GM18519 (cell line): ENCODE measurements at regions not wholly inside any gene's neighbourhood (a gene's known extent, or its start where the extent isn't known, plus 50 kb on each side); places are given as distances from the start of the nearest gene placed in this dataset.
"Not testable (repeated sequence)": the region's sequence is repeated elsewhere in the genome, so short reads cannot be mapped to it uniquely, and the experiment has no call there.

ENCODE experiments used
- ATAC-seq: cut with Tn5 transposase; IDR thresholded peaks from one replicate; pipeline ENCODE4 v1.9.1; 2021; ENCODE audit warnings: mild to moderate bottlenecking, moderate library complexity; ENCODE audit not compliant: unreplicated experiment, low FRiP score

- ATAC-seq: no peak
Observed at GRCh38 chr17:36840796-36841195, 96.5 kb upstream of the LHX1 start.

DNA sequence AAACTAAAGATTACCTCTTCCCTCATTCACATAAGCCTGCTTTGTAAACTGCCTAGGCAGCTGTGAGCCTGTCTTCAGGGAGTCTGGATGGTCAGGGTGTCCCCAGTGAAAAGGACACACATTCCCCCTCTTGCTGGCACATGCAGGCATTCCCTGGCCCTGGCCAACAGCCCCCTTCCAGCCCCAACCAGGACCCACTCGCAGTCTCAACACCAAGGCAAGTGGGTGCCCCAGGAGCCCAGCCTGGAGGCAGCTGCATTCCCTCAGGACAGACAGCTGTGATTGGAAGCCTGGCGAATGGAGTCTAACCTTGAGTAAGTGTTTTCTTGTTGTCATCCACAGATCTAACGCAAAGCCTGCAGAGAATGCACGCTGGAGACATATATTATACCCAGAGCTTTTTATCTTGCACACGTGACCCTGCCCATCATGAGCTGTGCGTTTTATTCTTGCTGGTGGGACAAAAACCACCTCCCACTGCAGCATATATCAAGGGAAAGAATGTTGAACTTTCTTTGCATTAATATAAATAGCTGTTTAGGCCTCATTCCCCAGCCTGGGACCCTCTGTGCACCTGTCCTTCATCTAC is 95.0 kb upstream of the LHX1 start:
- no peak for ATAC-seq

DNA sequence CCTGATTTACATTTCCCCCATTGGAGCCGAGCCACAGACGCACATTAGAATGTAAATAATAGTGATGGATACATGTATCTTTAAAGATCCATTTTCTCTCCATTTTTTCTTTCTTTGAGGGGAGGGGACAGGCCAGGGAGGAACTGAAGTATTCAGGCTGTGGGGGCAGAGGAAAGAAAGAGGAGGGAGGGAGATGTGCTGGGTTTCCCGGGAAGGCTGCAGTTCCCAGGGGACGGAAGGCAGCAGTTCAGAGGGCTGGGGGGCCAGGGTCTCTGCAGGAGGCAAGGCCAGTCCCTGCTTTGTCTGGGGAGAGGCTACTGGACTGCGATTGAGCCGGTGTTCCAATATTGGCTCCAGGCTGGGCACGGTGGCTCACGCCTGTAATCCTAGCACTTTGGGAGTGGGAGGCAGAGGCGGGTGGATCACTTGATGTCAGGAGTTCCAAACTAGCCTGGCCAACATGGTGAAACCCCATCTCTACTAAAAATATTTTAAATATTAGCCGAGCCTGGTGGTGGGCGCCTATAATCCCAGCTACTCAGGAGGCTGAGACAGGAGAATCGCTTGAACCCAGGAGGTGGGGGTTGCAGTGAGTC is 94.2 kb upstream of the LHX1 start:
- ATAC-seq: no peak

- ATAC-seq: no peak
Observed at GRCh38 chr17:36844013-36844412, 93.3 kb upstream of the LHX1 start.

DNA sequence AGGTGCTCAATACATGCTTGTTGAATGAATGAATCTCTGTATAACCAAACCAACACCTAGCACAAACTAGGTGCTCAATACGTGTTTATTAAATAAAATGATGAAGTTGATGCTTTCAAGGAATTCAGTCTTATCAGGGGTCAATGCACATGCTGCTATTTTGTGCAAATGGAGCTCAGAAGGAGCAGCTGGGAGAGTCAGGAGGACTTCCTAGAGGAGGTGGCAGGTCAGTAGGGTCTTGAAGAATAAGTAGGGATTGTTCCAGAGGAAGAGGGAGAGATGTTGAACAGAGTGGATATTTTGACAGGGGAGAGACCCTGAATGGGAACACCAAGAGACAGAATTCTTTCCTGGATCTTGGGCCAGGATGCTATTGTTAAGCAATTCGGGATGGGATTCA is 92.7 kb upstream of the LHX1 start:
- no peak for ATAC-seq

GRCh38 chr17:36845916-36846315 is 91.4 kb upstream of the LHX1 start:
- ATAC-seq: no peak

- no peak for ATAC-seq
Observed at GRCh38 chr17:36846410-36847292, 90.6 kb upstream of the LHX1 start.

- ATAC-seq: no peak
Observed at GRCh38 chr17:36848008-36848902, 89.0 kb upstream of the LHX1 start.

- ATAC-seq: not testable (repeated sequence)
Observed at GRCh38 chr17:36849020-36849419, 88.3 kb upstream of the LHX1 start.

GRCh38 chr17:36849871-36850348 is 87.4 kb upstream of the LHX1 start:
- no peak for ATAC-seq

- ATAC-seq: no peak
Observed at GRCh38 chr17:36850790-36851189, 86.5 kb upstream of the LHX1 start.

GRCh38 chr17:36851250-36851649 is 86.0 kb upstream of the LHX1 start:
- ATAC-seq: no peak

DNA sequence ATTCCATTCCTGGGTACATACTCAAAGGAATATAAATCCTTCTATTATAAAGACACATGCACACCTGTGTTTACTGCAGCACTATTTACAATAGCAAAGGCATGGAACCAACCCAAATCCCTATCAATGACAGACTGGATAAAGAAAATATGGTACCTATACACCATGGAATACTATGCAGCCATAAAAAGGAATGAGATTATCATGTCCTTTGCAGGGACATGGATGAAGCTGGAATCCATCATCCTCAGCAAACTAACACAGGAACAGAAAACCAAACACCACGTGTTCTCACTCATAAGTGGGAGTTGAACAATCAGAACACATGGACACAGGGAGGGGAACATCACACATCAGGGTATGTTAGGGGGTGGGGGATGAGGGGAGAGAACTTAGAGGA is 84.8 kb upstream of the LHX1 start:
- ATAC-seq: not testable (repeated sequence)

- ATAC-seq: no peak
Observed at GRCh38 chr17:36854982-36855381, 82.3 kb upstream of the LHX1 start.

- ATAC-seq: no peak
Observed at GRCh38 chr17:36855459-36855858, 81.8 kb upstream of the LHX1 start.

DNA sequence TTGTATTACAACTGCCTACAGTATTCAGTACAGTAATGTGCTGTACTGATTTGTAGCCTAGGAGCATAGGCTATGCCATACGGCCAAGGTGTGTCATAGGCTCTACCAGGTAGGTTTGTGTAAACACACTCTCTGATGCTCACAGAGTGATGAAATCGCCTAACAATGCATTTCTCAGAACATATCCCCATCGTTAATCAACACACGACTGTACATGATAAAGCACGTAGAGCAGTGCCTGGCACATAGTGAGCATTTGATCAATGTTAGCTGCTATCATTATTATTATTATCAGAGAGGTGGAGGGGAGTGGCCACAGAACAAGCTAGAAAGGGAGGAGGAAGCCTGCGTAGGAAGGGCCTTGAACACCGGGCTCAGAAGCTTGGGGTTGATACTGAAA is 81.1 kb upstream of the LHX1 start:
- no peak for ATAC-seq

- no peak for ATAC-seq
Observed at GRCh38 chr17:36856903-36857381, 80.3 kb upstream of the LHX1 start.

DNA sequence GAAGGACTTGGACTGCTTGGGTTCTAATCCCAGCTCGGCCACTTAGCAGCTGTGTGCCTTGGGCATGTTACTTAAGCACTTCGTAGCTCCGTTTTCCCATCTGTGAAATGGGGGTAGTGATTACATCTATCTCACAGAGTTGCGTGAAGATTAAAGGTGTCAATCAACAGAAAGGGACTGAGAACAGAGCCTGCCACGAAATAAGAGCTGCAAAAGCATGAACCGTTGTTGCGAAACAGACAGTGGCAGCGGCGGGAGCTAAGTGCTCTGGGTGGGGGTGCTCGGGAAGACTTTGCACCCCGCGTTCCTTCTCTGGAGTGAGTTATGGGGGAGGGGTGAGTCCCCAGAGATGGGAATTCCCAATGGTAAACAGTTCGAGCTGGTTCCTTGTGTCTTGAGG is 79.6 kb upstream of the LHX1 start:
- ATAC-seq: no peak

GRCh38 chr17:36858119-36859002 is 78.9 kb upstream of the LHX1 start:
- ATAC-seq: no peak

DNA sequence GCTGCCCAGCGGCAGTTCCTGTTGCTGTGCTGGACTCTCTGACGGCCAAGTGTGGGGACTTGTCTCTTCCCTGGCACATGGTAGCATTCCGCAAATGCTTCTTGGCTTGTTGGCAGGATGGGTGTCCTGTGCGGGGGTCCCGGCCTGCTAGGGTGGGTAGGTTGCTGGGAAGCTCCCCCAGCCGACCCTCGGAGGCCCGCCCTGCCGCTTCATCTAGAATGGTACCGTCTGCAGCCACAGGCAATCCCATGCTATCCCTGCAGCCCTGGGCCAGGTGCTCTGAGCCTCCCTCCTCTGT is 78.3 kb upstream of the LHX1 start:
- ATAC-seq: no peak
